ENCODE measurements at regions not wholly inside any gene's neighbourhood (a gene's known extent, or its start where the extent isn't known, plus 50 kb on each side); places are given as distances from the start of the nearest gene placed in this dataset.

GRCh38 chr1:172766462-172766861 is 107.6 kb downstream of the FASLG start:
- no peak overlapping the region for H3K27ac ChIP-seq (ENCODE audit: insufficient read depth, low read length, poor library complexity, severe bottlenecking)
- no peaks in the 10 kb centered on the region for H3K9me3 ChIP-seq (ENCODE audit: control insufficient read depth in 2 of 2, low read length in 2 of 2)
- peaks cover 0 to 24% (median 7%) of the 10 kb centered on the region in 4 donors for H3K4me1 Mint-ChIP-seq
- no peaks in the 10 kb centered on the region for H3K36me3 Mint-ChIP-seq
- H3K9me3 Mint-ChIP-seq, result peaks cover 0 to 1% (median 0%) of the 10 kb centered on the region in 7 donors
- H3K27me3 ChIP-seq (ENCODE audit: control insufficient read depth, insufficient read depth, low read length), result peaks cover 6% of the 10 kb centered on the region
- no peak overlapping the region for H3K4me3 ChIP-seq (ENCODE audit: low read depth, low read length)
- no peak for DNase-seq
- no peak for ATAC-seq (ENCODE audit: low read depth in 2 of 2)
- no peaks in the 10 kb centered on the region for H3K36me3 ChIP-seq (ENCODE audit: control insufficient read depth, insufficient read depth, low read length)
- H3K4me1 ChIP-seq (ENCODE audit: control insufficient read depth, insufficient read depth, low read length, poor library complexity, severe bottlenecking), result peaks cover 3% of the 10 kb centered on the region
- H3K4me3 Mint-ChIP-seq, result no peak overlapping the region
- H3K27ac Mint-ChIP-seq, result no peak overlapping the region
- peaks cover 15% of the 10 kb centered on the region for H3K27me3 Mint-ChIP-seq

- Histone ChIP-seq H3K36me3 (ENCODE audit: control insufficient read depth, insufficient read depth, low read length) (no peaks in the 10 kb centered on the region), H3K4me3 (ENCODE audit: low read depth, low read length) (no peak overlapping the region), H3K27ac (ENCODE audit: insufficient read depth, low read length, poor library complexity, severe bottlenecking) (no peak overlapping the region), H3K4me1 (ENCODE audit: control insufficient read depth, insufficient read depth, low read length, poor library complexity, severe bottlenecking) (peaks cover 3% of the 10 kb centered on the region), H3K27me3 (ENCODE audit: control insufficient read depth, insufficient read depth, low read length) (peaks cover 4% of the 10 kb centered on the region), H3K9me3 (ENCODE audit: control insufficient read depth in 2 of 2, low read length in 2 of 2) (no peaks in the 10 kb centered on the region)
- no peak for DNase-seq
- no peaks in the 10 kb centered on the region for H3K36me3 Mint-ChIP-seq
- no peak overlapping the region for H3K27ac Mint-ChIP-seq
- peaks cover 0 to 1% (median 0%) of the 10 kb centered on the region in 7 donors for H3K9me3 Mint-ChIP-seq
- H3K4me3 Mint-ChIP-seq, result no peak overlapping the region
- no peaks in the 10 kb centered on the region for H3K27me3 Mint-ChIP-seq
- ATAC-seq (ENCODE audit: low read depth in 2 of 2), result no peak
- H3K4me1 Mint-ChIP-seq, result peaks cover 0 to 6% (median under 1%) of the 10 kb centered on the region in 4 donors
These were observed 111.2 kb downstream of the FASLG start for GRCh38 chr1:172770071-172770470.

- no peaks in the 10 kb centered on the region for H3K9me3 ChIP-seq (ENCODE audit: control insufficient read depth in 2 of 2, low read length in 2 of 2)
- Mint-ChIP-seq H3K27ac (no peak overlapping the region), H3K36me3 (no peaks in the 10 kb centered on the region), H3K27me3 (peaks cover 8% of the 10 kb centered on the region), H3K9me3 (peaks cover 0 to 1% (median 0%) of the 10 kb centered on the region in 7 donors), H3K4me1 (peaks cover 0 to 10% (median 2%) of the 10 kb centered on the region in 4 donors), H3K4me3 (no peak overlapping the region)
- H3K4me3 ChIP-seq (ENCODE audit: low read depth, low read length), result no peak overlapping the region
- no peaks in the 10 kb centered on the region for H3K36me3 ChIP-seq (ENCODE audit: control insufficient read depth, insufficient read depth, low read length)
- no peaks in the 10 kb centered on the region for H3K4me1 ChIP-seq (ENCODE audit: control insufficient read depth, insufficient read depth, low read length, poor library complexity, severe bottlenecking)
- no peak overlapping the region for H3K27ac ChIP-seq (ENCODE audit: insufficient read depth, low read length, poor library complexity, severe bottlenecking)
- ATAC-seq (ENCODE audit: low read depth in 2 of 2) (no peak), DNase-seq (no peak)
- peaks cover 4% of the 10 kb centered on the region for H3K27me3 ChIP-seq (ENCODE audit: control insufficient read depth, insufficient read depth, low read length)
These were observed 115.7 kb downstream of the FASLG start for GRCh38 chr1:172774561-172774960.

- ATAC-seq (ENCODE audit: low read depth in 2 of 2) (no peak), DNase-seq (no peak)
- Histone ChIP-seq H3K27me3 (ENCODE audit: control insufficient read depth, insufficient read depth, low read length) (peaks cover 4% of the 10 kb centered on the region), H3K4me3 (ENCODE audit: low read depth, low read length) (no peak overlapping the region), H3K27ac (ENCODE audit: insufficient read depth, low read length, poor library complexity, severe bottlenecking) (no peak overlapping the region), H3K4me1 (ENCODE audit: control insufficient read depth, insufficient read depth, low read length, poor library complexity, severe bottlenecking) (no peaks in the 10 kb centered on the region), H3K9me3 (ENCODE audit: control insufficient read depth in 2 of 2, low read length in 2 of 2) (no peaks in the 10 kb centered on the region), H3K36me3 (ENCODE audit: control insufficient read depth, insufficient read depth, low read length) (no peaks in the 10 kb centered on the region)
- H3K4me3 Mint-ChIP-seq, result no peak overlapping the region
- H3K4me1 Mint-ChIP-seq, result peaks cover 0 to 10% (median 2%) of the 10 kb centered on the region in 4 donors
- H3K27me3 Mint-ChIP-seq, result peaks cover 8% of the 10 kb centered on the region
- H3K27ac Mint-ChIP-seq, result no peak overlapping the region
- H3K9me3 Mint-ChIP-seq, result no peaks in the 10 kb centered on the region
- H3K36me3 Mint-ChIP-seq, result no peaks in the 10 kb centered on the region
These were observed 116.7 kb downstream of the FASLG start for GRCh38 chr1:172775606-172776005.

GRCh38 chr1:172776071-172776470 is 117.2 kb downstream of the FASLG start:
- Histone ChIP-seq H3K4me1 (ENCODE audit: control insufficient read depth, insufficient read depth, low read length, poor library complexity, severe bottlenecking) (no peaks in the 10 kb centered on the region), H3K27ac (ENCODE audit: insufficient read depth, low read length, poor library complexity, severe bottlenecking) (no peak overlapping the region), H3K36me3 (ENCODE audit: control insufficient read depth, insufficient read depth, low read length) (no peaks in the 10 kb centered on the region), H3K9me3 (ENCODE audit: control insufficient read depth in 2 of 2, low read length in 2 of 2) (no peaks in the 10 kb centered on the region), H3K27me3 (ENCODE audit: control insufficient read depth, insufficient read depth, low read length) (peaks cover 4% of the 10 kb centered on the region), H3K4me3 (ENCODE audit: low read depth, low read length) (no peak overlapping the region)
- Mint-ChIP-seq H3K27me3 (peaks cover 8% of the 10 kb centered on the region), H3K4me3 (no peak overlapping the region), H3K9me3 (no peaks in the 10 kb centered on the region), H3K36me3 (no peaks in the 10 kb centered on the region), H3K27ac (no peak overlapping the region), H3K4me1 (peaks cover 0 to 10% (median 2%) of the 10 kb centered on the region in 4 donors)
- DNase-seq (no peak), ATAC-seq (ENCODE audit: low read depth in 2 of 2) (no peak)

GRCh38 chr1:172777767-172778166 is 118.9 kb downstream of the FASLG start:
- H3K27ac ChIP-seq (ENCODE audit: insufficient read depth, low read length, poor library complexity, severe bottlenecking), result no peak overlapping the region
- Mint-ChIP-seq H3K9me3 (peaks cover 0 to 1% (median 0%) of the 10 kb centered on the region in 7 donors), H3K4me1 (peaks cover 0 to 10% (median 2%) of the 10 kb centered on the region in 4 donors), H3K4me3 (no peak overlapping the region), H3K27ac (no peak overlapping the region), H3K36me3 (no peaks in the 10 kb centered on the region), H3K27me3 (peaks cover 15% of the 10 kb centered on the region)
- H3K4me3 ChIP-seq (ENCODE audit: low read depth, low read length), result no peak overlapping the region
- no peaks in the 10 kb centered on the region for H3K27me3 ChIP-seq (ENCODE audit: control insufficient read depth, insufficient read depth, low read length)
- ATAC-seq (ENCODE audit: low read depth in 2 of 2) (no peak), DNase-seq (no peak)
- no peaks in the 10 kb centered on the region for H3K4me1 ChIP-seq (ENCODE audit: control insufficient read depth, insufficient read depth, low read length, poor library complexity, severe bottlenecking)
- H3K9me3 ChIP-seq (ENCODE audit: control insufficient read depth in 2 of 2, low read length in 2 of 2), result no peaks in the 10 kb centered on the region
- no peaks in the 10 kb centered on the region for H3K36me3 ChIP-seq (ENCODE audit: control insufficient read depth, insufficient read depth, low read length)

GRCh38 chr1:172778456-172779455 is 119.9 kb downstream of the FASLG start:
- Histone ChIP-seq H3K4me3 (ENCODE audit: low read depth, low read length) (peak overlapping the region; percentile 72), H3K27me3 (ENCODE audit: control insufficient read depth, insufficient read depth, low read length) (peaks cover 2% of the 10 kb centered on the region), H3K36me3 (ENCODE audit: control insufficient read depth, insufficient read depth, low read length) (no peaks in the 10 kb centered on the region), H3K4me1 (ENCODE audit: control insufficient read depth, insufficient read depth, low read length, poor library complexity, severe bottlenecking) (no peaks in the 10 kb centered on the region), H3K9me3 (ENCODE audit: control insufficient read depth in 2 of 2, low read length in 2 of 2) (no peaks in the 10 kb centered on the region), H3K27ac (ENCODE audit: insufficient read depth, low read length, poor library complexity, severe bottlenecking) (no peak overlapping the region)
- H3K36me3 Mint-ChIP-seq, result no peaks in the 10 kb centered on the region
- peaks cover 15% of the 10 kb centered on the region for H3K27me3 Mint-ChIP-seq
- H3K4me3 Mint-ChIP-seq, result peak overlapping the region in 2 of 4 donors; percentile 5 to 41
- peaks cover 0 to 3% (median 0%) of the 10 kb centered on the region in 7 donors for H3K9me3 Mint-ChIP-seq
- ATAC-seq (ENCODE audit: low read depth in 2 of 2) (peak in 1 of 2 donors; percentile 48), DNase-seq (peak in 2 of 3 donors; percentile 5 to 58)
- peaks cover 0 to 10% (median 2%) of the 10 kb centered on the region in 4 donors for H3K4me1 Mint-ChIP-seq
- H3K27ac Mint-ChIP-seq, result peak overlapping the region in 1 of 3 donors; percentile 16
